ENCODE measurements at regions not wholly inside any gene's neighbourhood (a gene's known extent, or its start where the extent isn't known, plus 50 kb on each side); places are given as distances from the start of the nearest gene placed in this dataset.

DNA sequence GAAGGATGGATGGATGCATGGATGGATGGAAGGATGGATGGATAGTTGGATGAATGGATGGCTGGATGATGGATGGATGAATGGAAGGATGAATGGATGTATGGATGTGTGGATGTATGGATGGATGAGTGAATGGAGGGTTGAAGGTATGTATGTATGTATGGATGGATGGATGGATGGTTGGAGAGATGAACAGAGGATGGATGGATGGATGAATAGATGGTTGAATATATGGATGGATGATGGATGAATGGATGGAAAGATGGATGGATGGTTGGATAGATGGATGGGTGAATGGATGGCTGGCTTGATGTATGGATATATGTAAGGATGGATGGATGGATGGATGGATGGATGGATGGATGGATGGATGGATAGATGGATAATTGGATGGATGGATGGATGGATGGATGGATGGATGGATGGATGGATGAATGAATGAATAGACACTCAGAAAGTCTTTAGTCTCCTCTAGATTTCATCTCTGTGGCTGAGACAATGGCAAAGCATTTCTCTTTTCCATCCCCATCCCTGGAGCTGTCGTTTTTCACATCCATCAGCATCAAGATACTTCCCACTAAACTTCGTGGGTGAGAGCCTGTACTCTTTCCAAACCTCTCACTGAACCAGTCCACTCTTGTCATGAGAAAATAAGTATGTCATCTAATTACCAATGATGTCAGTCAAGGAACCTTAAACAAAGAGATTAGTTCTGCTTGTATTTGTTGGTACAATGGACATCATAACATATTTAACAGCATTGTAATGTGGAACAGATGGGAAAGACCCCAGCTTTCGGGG, 74.8 kb upstream of the CLMN start:
- TF ChIP-seq, protein P1, sequence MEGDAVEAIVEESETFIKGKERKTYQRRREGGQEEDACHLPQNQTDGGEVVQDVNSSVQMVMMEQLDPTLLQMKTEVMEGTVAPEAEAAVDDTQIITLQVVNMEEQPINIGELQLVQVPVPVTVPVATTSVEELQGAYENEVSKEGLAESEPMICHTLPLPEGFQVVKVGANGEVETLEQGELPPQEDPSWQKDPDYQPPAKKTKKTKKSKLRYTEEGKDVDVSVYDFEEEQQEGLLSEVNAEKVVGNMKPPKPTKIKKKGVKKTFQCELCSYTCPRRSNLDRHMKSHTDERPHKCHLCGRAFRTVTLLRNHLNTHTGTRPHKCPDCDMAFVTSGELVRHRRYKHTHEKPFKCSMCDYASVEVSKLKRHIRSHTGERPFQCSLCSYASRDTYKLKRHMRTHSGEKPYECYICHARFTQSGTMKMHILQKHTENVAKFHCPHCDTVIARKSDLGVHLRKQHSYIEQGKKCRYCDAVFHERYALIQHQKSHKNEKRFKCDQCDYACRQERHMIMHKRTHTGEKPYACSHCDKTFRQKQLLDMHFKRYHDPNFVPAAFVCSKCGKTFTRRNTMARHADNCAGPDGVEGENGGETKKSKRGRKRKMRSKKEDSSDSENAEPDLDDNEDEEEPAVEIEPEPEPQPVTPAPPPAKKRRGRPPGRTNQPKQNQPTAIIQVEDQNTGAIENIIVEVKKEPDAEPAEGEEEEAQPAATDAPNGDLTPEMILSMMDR (IDR thresholded peaks at IDR 0.05; ENCODE audit: extremely low read depth, insufficient read depth, missing control alignments), result no peak

DNA sequence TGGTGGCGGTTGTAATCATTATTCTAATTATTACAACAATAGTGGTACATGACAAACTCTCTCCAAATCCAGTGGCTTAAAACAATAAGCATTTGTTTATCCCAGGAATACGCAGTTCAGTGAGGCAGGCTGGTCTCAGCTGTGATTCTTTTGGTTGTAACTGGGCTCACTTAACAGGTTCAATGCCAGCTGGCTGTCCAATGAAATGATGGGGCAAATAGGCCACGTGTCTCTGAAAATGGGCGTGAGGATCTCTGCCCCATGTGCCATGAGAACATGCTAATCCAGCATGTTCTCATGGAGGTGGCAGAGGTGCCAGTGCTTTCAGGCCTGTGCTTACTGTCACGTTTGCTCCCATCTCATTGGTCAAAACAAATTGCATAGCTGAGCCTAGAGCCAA, 73.1 kb upstream of the CLMN start:
- TF ChIP-seq, protein P1 (IDR thresholded peaks at IDR 0.05; ENCODE audit: extremely low read depth, insufficient read depth, missing control alignments), result no peak
- in situ Hi-C loops (cut with MboI; ENCODE audit: low pct_unique_long_range_greater_than_20kb, low sequenced_read_pairs, unreplicated experiment), result no loop called here
- no peak for DNase-seq (ENCODE audit: low spot score)

More for the DNA sequence above, 74.8 kb upstream of the CLMN start:
- in situ Hi-C loops (cut with MboI; ENCODE audit: low pct_unique_long_range_greater_than_20kb, low sequenced_read_pairs, unreplicated experiment), result no loop called here
- DNase-seq (ENCODE audit: low spot score), result no peak

DNA sequence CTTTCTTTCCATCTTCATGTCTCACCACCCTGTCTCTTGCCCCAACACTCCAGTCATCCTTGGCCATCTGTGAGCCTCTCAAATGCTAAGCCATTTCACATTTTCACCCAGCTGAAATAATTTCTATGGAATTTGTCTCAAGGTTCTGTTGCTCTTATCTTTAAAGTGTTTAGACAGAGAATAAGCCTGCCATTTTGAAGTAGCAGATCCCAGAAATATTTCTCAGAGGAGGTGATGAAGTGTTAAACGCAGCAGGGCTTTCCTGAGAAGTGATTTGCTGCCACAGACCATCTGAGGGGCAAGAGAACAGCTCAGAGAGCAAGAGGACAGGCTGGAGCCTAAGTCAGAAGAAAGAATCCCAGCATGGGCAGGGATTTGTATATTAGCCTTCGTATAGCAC, 71.6 kb upstream of the CLMN start:
- TF ChIP-seq, protein P1 (IDR thresholded peaks at IDR 0.05; ENCODE audit: extremely low read depth, insufficient read depth, missing control alignments), result no peak
- in situ Hi-C loops (cut with MboI; ENCODE audit: low pct_unique_long_range_greater_than_20kb, low sequenced_read_pairs, unreplicated experiment), result no loop called here
- no peak for DNase-seq (ENCODE audit: low spot score)

DNA sequence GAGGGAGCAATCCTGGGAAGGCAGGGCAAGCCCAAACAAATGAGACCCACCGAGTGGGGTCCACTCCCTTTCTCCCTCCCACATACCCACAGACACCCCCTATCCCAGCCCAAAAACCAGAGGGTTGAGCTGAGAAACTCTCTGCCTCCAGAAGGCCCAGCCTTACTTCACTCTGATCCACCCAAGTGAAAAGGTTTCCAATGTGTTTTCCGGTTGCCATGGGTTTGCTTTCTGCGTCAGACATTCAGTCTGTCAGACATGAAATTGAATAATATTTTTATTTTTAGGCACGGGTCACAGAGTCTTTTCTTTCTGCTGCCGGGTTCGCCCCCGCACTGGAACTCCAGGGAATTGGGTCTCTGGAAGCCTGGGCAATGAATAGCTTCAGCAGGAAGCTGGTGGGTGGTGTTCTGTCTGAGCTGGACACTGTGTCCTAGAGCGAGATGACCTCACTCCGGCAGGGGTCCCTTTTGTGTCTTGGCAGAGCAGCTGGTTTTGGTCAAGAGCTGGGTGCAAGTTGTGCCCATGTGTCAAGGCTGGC, 69.8 kb upstream of the CLMN start:
- in situ Hi-C loops (cut with MboI; ENCODE audit: low pct_unique_long_range_greater_than_20kb, low sequenced_read_pairs, unreplicated experiment), result no loop called here
- DNase-seq (ENCODE audit: low spot score), result no peak
- TF ChIP-seq, protein P1 (IDR thresholded peaks at IDR 0.05; ENCODE audit: extremely low read depth, insufficient read depth, missing control alignments), result no peak

DNA sequence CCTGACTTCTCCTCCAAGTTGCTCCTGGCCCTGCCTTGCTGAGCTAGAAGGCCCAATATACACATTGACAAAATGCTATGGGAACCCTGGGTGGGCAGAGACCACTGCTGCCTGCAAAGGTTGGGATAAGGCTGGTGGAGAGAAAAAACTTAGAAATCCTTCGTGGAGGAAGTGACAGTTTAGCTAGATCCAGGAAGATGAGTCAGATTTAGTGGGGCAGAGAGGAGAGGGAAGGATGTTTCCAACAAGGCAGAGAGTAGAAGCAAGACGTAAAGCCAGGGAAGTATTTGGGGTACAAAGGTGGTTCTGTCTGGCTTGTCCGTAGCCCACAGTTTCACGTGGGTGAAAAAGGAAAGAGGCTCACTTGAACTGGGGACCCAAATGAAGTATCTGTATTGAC, 69.0 kb upstream of the CLMN start:
- in situ Hi-C loops (cut with MboI; ENCODE audit: low pct_unique_long_range_greater_than_20kb, low sequenced_read_pairs, unreplicated experiment), result no loop called here
- TF ChIP-seq, protein P1 (IDR thresholded peaks at IDR 0.05; ENCODE audit: extremely low read depth, insufficient read depth, missing control alignments), result no peak
- no peak for DNase-seq (ENCODE audit: low spot score)

DNA sequence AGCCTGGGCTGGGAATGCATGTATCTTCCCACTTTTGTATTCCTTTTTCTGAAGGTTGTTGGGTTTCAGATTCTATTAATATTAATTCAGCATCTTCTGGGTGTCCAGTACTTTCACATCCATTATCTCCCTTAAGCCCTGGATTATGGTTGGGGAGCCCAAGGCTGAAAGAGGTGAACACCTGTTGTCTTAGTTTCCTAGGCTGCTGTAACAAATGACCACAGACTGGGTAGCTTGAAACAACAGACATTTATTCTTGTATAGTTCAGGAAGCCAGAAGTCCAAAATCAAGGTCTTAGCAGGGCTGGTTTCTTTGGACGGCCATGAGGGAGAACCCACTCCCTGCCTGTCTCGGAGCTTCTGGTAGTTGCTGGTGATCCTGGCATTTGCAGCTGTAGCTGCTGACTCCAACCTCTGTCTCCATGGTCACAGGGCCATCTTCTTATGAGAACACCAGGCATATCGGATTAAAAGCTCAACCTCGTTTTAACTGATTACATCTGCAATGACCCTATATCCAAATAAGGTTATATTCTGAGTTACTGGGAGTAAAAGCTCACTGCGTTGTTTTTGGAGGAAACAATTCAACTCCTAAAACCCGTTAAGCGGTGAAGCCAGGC, 68.2 kb upstream of the CLMN start:
- in situ Hi-C loops (cut with MboI; ENCODE audit: low pct_unique_long_range_greater_than_20kb, low sequenced_read_pairs, unreplicated experiment), result no loop called here
- DNase-seq (ENCODE audit: low spot score), result no peak
- TF ChIP-seq, protein P1 (IDR thresholded peaks at IDR 0.05; ENCODE audit: extremely low read depth, insufficient read depth, missing control alignments), result no peak
